ENCODE measurements at regions not wholly inside any gene's neighbourhood (a gene's known extent, or its start where the extent isn't known, plus 50 kb on each side); places are given as distances from the start of the nearest gene placed in this dataset.

DNA sequence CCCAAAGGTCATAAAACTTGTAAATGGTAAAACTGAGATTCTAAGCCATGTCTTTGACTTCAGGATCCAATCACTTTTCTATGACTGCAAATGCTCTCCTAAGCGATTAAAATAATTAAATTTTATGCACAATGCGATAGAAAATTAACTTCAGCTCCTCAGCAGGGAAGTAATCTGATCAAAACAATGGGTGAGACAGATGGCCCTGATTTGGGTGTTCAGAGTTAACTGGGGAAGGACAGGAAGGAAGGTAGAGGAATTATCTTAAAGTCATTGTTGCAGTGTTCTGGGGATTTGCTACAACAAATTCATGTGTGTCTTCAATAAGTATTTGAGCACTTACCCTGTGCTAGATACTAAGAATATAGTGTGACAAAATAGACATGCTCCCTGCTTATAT is 446.0 kb upstream of the MEX3C start:
- no peak for ATAC-seq
- no peak for DNase-seq
- no peaks in the 10 kb centered on the region for H3K4me1 ChIP-seq
- H3K27me3 ChIP-seq: peaks cover 0 to 4% (median 0%) of the 10 kb centered on the region in 9 donors
- no peak for TF ChIP-seq CTCF (IDR thresholded peaks at IDR 0.05)
- no peak for TF ChIP-seq POLR2A (IDR thresholded peaks at IDR 0.05)
- intact Hi-C loops (cut with DNase I): no loop called here
- H3K36me3 ChIP-seq: no peaks in the 10 kb centered on the region
- no peaks in the 10 kb centered on the region for H3K9me3 ChIP-seq
- 73 to 81% (median 78%) methylated on average over 2 of the region's 2 CpGs for WGBS, 4 donors
- no peak overlapping the region for H3K4me3 ChIP-seq
- no peak overlapping the region for H3K27ac ChIP-seq

DNA sequence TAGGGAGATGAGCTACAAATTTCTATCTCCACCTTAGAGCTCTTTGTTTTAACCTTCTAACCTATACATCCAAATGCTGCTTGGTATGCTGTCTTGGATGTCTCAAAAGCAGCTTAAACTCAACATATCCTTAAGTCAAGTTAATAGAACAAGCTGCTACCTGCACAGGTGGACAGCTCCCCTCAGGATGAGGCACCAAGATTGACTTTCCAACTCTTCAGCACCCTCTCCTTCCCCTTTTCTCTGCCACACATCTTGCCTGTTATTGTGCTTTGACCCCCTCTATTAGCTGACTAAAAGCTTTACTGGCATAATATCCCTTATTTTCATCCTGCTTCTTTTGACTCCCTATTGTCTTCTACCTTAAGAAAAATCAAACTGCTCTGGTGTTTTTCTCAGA is 448.1 kb upstream of the MEX3C start:
- DNase-seq: no peak
- no peaks in the 10 kb centered on the region for H3K4me1 ChIP-seq
- no peaks in the 10 kb centered on the region for H3K9me3 ChIP-seq
- peaks cover 0 to 4% (median 0%) of the 10 kb centered on the region in 9 donors for H3K27me3 ChIP-seq
- intact Hi-C loops (cut with DNase I): no loop called here
- H3K4me3 ChIP-seq: no peak overlapping the region
- H3K36me3 ChIP-seq: no peaks in the 10 kb centered on the region
- H3K27ac ChIP-seq: no peak overlapping the region
- TF ChIP-seq POLR2A (IDR thresholded peaks at IDR 0.05): no peak
- TF ChIP-seq CTCF (IDR thresholded peaks at IDR 0.05): no peak
- no peak for ATAC-seq

GRCh38 chr18:51647346-51647745 is 449.9 kb upstream of the MEX3C start:
- H3K27me3 ChIP-seq: peaks cover 0 to 5% (median 0%) of the 10 kb centered on the region in 9 donors
- intact Hi-C loops (cut with DNase I): no loop called here
- DNase-seq (no peak), ATAC-seq (no peak)
- WGBS, 4 donors: 80 to 91% (median 85%) methylated on average over 1 of the region's 1 CpG
- no peaks in the 10 kb centered on the region for H3K36me3 ChIP-seq
- H3K9me3 ChIP-seq: no peaks in the 10 kb centered on the region
- no peaks in the 10 kb centered on the region for H3K4me1 ChIP-seq
- TF ChIP-seq CTCF (IDR thresholded peaks at IDR 0.05) (no peak), POLR2A (IDR thresholded peaks at IDR 0.05) (no peak)
- no peak overlapping the region for H3K4me3 ChIP-seq
- H3K27ac ChIP-seq: no peak overlapping the region

DNA sequence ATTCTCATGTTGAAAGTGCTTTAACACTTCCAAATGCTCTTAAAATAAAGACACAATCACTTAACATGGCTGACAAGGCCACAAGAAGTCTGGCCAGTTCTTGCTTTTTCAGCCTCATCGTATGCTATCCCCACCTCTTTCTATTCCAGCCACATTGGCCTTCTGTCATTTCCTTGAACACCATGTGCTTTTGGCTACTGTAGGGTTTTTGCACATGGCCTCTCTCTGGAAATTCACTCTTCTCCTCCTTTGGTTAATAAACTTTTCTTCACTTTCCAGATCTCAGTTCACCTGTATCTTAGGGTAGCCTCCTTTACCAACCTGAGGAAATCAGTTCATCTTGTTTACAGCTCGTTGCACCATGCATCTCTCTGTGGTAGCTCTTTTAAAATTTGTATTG is 450.5 kb upstream of the MEX3C start:
- TF ChIP-seq CTCF (IDR thresholded peaks at IDR 0.05) (no peak), POLR2A (IDR thresholded peaks at IDR 0.05) (no peak)
- Histone ChIP-seq H3K27me3 (peaks cover 0 to 9% (median 0%) of the 10 kb centered on the region in 9 donors), H3K9me3 (no peaks in the 10 kb centered on the region), H3K4me3 (no peak overlapping the region), H3K27ac (no peak overlapping the region), H3K36me3 (no peaks in the 10 kb centered on the region), H3K4me1 (no peaks in the 10 kb centered on the region)
- 73 to 75% (median 75%) methylated on average over 2 of the region's 2 CpGs for WGBS, 4 donors
- DNase-seq (no peak), ATAC-seq (no peak)
- intact Hi-C loops (cut with DNase I): no loop called here

Data from heart left ventricle (tissue), 16 donors.